Aorta (tissue), 5 donors: ENCODE measurements at regions not wholly inside any gene's neighbourhood (a gene's known extent, or its start where the extent isn't known, plus 50 kb on each side); places are given as distances from the start of the nearest gene placed in this dataset.

Experiments used
- ATAC-seq: fragments of 200-7000 bp; cut with Tn5 transposase; one replicate; pipeline ENCODE4 v1.9.1; 2022; ENCODE audit warnings: moderate library complexity; ENCODE audit not compliant: low FRiP score
- DNase-seq, 2 donors: peaks; one replicate each; pipeline ENCODE4 v3.0.0-alpha.2; 2020
- H3K27ac ChIP-seq, 2 donors: one replicate each; pipeline ENCODE4 v1.5.1; 2013; ENCODE audit warnings: low read length in 2 of 2, mild to moderate bottlenecking in 2 of 2, moderate library complexity in 2 of 2, control low read depth in 1 of 2, inconsistent platforms in 1 of 2, low read depth in 1 of 2
- H3K27me3 ChIP-seq, 2 donors: one replicate each; pipeline ENCODE4 v1.6.1; 2013; ENCODE audit warnings: control low read depth in 1 of 2, low read length in 1 of 2, mild to moderate bottlenecking in 1 of 2, moderate library complexity in 1 of 2; ENCODE audit not compliant: insufficient read depth in 2 of 2, control insufficient read depth in 1 of 2
- H3K36me3 ChIP-seq, 2 donors: one replicate each; pipeline ENCODE4 v1.6.1; 2013; ENCODE audit warnings: control low read depth in 1 of 2, low read length in 1 of 2, mild to moderate bottlenecking in 1 of 2; ENCODE audit not compliant: insufficient read depth in 2 of 2, control insufficient read depth in 1 of 2
- H3K4me1 ChIP-seq, 2 donors: one replicate each; pipeline ENCODE4 v1.6.1; 2013; ENCODE audit warnings: low read length in 2 of 2, control low read depth in 1 of 2, mild to moderate bottlenecking in 1 of 2, moderate library complexity in 1 of 2; ENCODE audit not compliant: insufficient read depth in 2 of 2, control insufficient read depth in 1 of 2
- H3K4me3 ChIP-seq, 2 donors: one replicate each; pipeline ENCODE4 v1.5.1; 2013; ENCODE audit warnings: low read length in 2 of 2, control low read depth in 1 of 2, mild to moderate bottlenecking in 1 of 2
- H3K9me3 ChIP-seq: one replicate; pipeline ENCODE4 v1.6.1; 2013; ENCODE audit warnings: mild to moderate bottlenecking, low read length; ENCODE audit not compliant: control insufficient read depth
- WGBS, 2 donors: extraction: QIAGEN DNeasy Blood & Tissue Kit; methylation state at CpG; one replicate each; pipeline ENCODE4 v1.1.7; 2013; 5-methylcytosine and 5-hydroxymethylcytosine counted together
- intact Hi-C, 2 donors: fragments of 100-400 bp; cut with DNase I; formaldehyde crosslinking; loops; one replicate each; pipeline versions ENCODE4 v1.14.2 to v1.15.0; 2022
- donor health status: healthy with polysubstance abuse.
- donor health status: Bipolar disorder and iron deficiency.
- donor health status: DM: no; HTN: no; CAD: no.
- donor health status: DM: no; HTN: no; CAD: no.
- donor health status: DM: yes; HTN: yes; CAD: no.

- Histone ChIP-seq H3K27me3 (no peaks in the 10 kb centered on the region), H3K9me3 (no peaks in the 10 kb centered on the region), H3K27ac (no peak overlapping the region), H3K36me3 (no peaks in the 10 kb centered on the region), H3K4me1 (no peaks in the 10 kb centered on the region), H3K4me3 (no peak overlapping the region)
- DNase-seq = peak in 1 of 2 donors; percentile 53
- 75 to 78% methylated on average over 16 of the region's 16 CpGs for WGBS, 2 donors
- intact Hi-C loops = no loop called here
- ATAC-seq = no peak
Observed at GRCh38 chr15:100710744-100711515, 108.5 kb downstream of the ASB7 start.

GRCh38 chr15:100711516-100712021 lies 109.2 kb downstream of the ASB7 start:
- ATAC-seq (no peak), DNase-seq (peak in 1 of 2 donors; percentile 13)
- Histone ChIP-seq H3K36me3 (no peaks in the 10 kb centered on the region), H3K27ac (no peak overlapping the region), H3K27me3 (no peaks in the 10 kb centered on the region), H3K9me3 (no peaks in the 10 kb centered on the region), H3K4me3 (no peak overlapping the region), H3K4me1 (no peaks in the 10 kb centered on the region)
- WGBS, 2 donors = 4 to 11% methylated on average over 9 of the region's 9 CpGs
- intact Hi-C loops = no loop called here

GRCh38 chr15:100712226-100712625 lies 109.8 kb downstream of the ASB7 start:
- Histone ChIP-seq H3K27me3 (no peaks in the 10 kb centered on the region), H3K36me3 (no peaks in the 10 kb centered on the region), H3K4me3 (no peak overlapping the region), H3K9me3 (no peaks in the 10 kb centered on the region), H3K4me1 (no peaks in the 10 kb centered on the region), H3K27ac (no peak overlapping the region)
- intact Hi-C loops = no loop called here
- 80 to 90% methylated on average over 8 of the region's 8 CpGs for WGBS, 2 donors
- peak; percentile 79 to 80 for DNase-seq
- peak; percentile 23 for ATAC-seq

GRCh38 chr15:100713163-100713867 lies 110.9 kb downstream of the ASB7 start:
- no peak overlapping the region for H3K27ac ChIP-seq
- no peaks in the 10 kb centered on the region for H3K36me3 ChIP-seq
- no peak overlapping the region for H3K4me3 ChIP-seq
- peak in 1 of 2 donors; percentile 51 for DNase-seq
- intact Hi-C loops = no loop called here
- H3K27me3 ChIP-seq = no peaks in the 10 kb centered on the region
- H3K4me1 ChIP-seq = no peaks in the 10 kb centered on the region
- H3K9me3 ChIP-seq = no peaks in the 10 kb centered on the region
- WGBS, 2 donors = 90 to 91% methylated on average over 22 of the region's 22 CpGs
- ATAC-seq = no peak

- WGBS, 2 donors = 86 to 91% methylated on average over 13 of the region's 13 CpGs
- Histone ChIP-seq H3K9me3 (no peaks in the 10 kb centered on the region), H3K36me3 (no peaks in the 10 kb centered on the region), H3K27me3 (no peaks in the 10 kb centered on the region), H3K27ac (no peak overlapping the region), H3K4me1 (no peaks in the 10 kb centered on the region), H3K4me3 (no peak overlapping the region)
- ATAC-seq = peak; percentile 5
- intact Hi-C loops = no loop called here
- DNase-seq = peak in 1 of 2 donors; percentile 55
Observed at GRCh38 chr15:100714034-100714748, 111.8 kb downstream of the ASB7 start.

- no peak overlapping the region for H3K4me3 ChIP-seq
- no peak overlapping the region for H3K27ac ChIP-seq
- H3K4me1 ChIP-seq = no peaks in the 10 kb centered on the region
- no peaks in the 10 kb centered on the region for H3K27me3 ChIP-seq
- DNase-seq (peak in 1 of 2 donors; percentile 43), ATAC-seq (no peak)
- intact Hi-C loops = no loop called here
- no peaks in the 10 kb centered on the region for H3K36me3 ChIP-seq
- WGBS, 2 donors = 88% methylated on average over 14 of the region's 14 CpGs
- no peaks in the 10 kb centered on the region for H3K9me3 ChIP-seq
Observed at GRCh38 chr15:100714749-100715342, 112.5 kb downstream of the ASB7 start.

GRCh38 chr15:100715571-100716455 lies 113.4 kb downstream of the ASB7 start:
- no peak overlapping the region for H3K27ac ChIP-seq
- no peaks in the 10 kb centered on the region for H3K9me3 ChIP-seq
- H3K4me1 ChIP-seq = no peaks in the 10 kb centered on the region
- WGBS, 2 donors = 85 to 87% methylated on average over 17 of the region's 17 CpGs
- no peaks in the 10 kb centered on the region for H3K36me3 ChIP-seq
- no peaks in the 10 kb centered on the region for H3K27me3 ChIP-seq
- DNase-seq (peak in 1 of 2 donors; percentile 63), ATAC-seq (peak; percentile 27)
- H3K4me3 ChIP-seq = no peak overlapping the region
- intact Hi-C loops = no loop called here
